ENCODE measurements at regions not wholly inside any gene's neighbourhood (a gene's known extent, or its start where the extent isn't known, plus 50 kb on each side); places are given as distances from the start of the nearest gene placed in this dataset.

DNA sequence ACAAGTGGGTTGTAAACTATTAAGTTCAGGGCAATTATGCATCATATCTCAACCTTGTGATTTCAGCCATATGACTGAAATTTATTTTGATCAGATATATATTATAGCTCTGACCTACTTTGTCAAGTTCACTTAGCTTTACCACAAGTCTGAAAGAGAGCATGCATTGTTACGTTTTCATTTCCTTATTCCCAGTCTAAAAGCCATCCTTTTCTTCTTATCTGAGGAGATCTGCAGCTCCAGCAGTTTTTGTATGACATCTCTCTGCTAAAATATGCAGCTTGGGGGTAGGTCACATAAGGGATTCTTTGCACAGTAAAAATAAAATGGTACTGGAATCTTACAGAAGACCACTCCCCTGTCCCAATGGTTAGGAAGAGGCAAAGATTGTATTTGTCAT lies 1682.8 kb upstream of the FLRT2 start:
- Histone ChIP-seq H3K27me3 (no peaks in the 10 kb centered on the region), H3K36me3 (no peaks in the 10 kb centered on the region), H3K4me3 (no peak overlapping the region), H3K27ac (no peak overlapping the region), H3K4me1 (no peaks in the 10 kb centered on the region), H3K9me3 (no peaks in the 10 kb centered on the region)
- 71% methylated on average over 1 of the region's 1 CpG for WGBS
- DNase-seq (ENCODE audit: low spot score in 2 of 2), result no peak
- TF ChIP-seq POLR2AphosphoS5 (IDR thresholded peaks at IDR 0.05) (no peak), EP300 (IDR thresholded peaks at IDR 0.05) (no peak), POLR2A (IDR thresholded peaks at IDR 0.05) (no peak)
- TF ChIP-seq, protein P1, sequence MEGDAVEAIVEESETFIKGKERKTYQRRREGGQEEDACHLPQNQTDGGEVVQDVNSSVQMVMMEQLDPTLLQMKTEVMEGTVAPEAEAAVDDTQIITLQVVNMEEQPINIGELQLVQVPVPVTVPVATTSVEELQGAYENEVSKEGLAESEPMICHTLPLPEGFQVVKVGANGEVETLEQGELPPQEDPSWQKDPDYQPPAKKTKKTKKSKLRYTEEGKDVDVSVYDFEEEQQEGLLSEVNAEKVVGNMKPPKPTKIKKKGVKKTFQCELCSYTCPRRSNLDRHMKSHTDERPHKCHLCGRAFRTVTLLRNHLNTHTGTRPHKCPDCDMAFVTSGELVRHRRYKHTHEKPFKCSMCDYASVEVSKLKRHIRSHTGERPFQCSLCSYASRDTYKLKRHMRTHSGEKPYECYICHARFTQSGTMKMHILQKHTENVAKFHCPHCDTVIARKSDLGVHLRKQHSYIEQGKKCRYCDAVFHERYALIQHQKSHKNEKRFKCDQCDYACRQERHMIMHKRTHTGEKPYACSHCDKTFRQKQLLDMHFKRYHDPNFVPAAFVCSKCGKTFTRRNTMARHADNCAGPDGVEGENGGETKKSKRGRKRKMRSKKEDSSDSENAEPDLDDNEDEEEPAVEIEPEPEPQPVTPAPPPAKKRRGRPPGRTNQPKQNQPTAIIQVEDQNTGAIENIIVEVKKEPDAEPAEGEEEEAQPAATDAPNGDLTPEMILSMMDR (IDR thresholded peaks at IDR 0.05), result no peak

DNA sequence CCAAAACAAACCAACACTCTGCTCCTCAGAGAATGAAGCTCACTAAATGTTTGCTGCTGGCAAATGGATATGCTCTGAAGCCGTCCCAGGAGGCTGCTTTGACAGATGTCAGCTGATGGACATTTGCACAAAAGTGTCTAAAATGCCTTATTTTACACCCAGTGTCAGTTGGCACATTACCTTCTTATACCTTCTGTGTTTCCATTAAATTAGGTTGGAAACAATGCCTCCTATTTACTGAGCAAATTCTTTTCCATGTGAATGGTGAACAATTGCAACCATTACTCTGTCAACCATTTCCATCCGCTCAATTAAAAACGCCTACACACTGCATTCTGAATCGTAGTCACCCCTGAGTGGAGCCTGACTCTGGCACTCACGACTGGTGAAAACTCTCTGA lies 1679.9 kb upstream of the FLRT2 start:
- H3K9me3 ChIP-seq, result no peaks in the 10 kb centered on the region
- no peak for DNase-seq (ENCODE audit: low spot score in 2 of 2)

DNA sequence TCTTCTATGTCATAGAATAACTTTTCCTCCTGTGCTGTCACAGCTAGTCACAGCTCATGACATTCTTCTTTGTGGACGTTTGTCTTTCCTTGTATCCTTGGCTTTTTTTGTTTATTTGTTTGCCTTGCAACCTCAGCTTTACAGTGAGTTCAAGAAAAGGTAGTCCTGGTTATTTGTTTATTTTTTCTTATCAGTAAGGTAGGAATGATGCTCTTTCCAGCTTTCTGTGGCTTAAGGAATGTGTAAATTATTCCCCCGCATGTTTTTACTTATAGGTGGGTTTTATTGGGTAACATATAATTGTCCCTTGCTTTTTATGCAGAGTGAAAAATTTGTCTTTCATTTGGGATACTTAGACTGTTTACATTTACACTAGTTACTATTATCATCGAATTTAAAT lies 1673.6 kb upstream of the FLRT2 start:
- no peak for TF ChIP-seq POLR2A (IDR thresholded peaks at IDR 0.05)
- TF ChIP-seq, protein P1 (IDR thresholded peaks at IDR 0.05), result no peak
- WGBS, result 86% methylated on average over 3 of the region's 3 CpGs
- no peaks in the 10 kb centered on the region for H3K9me3 ChIP-seq
- H3K4me1 ChIP-seq, result no peaks in the 10 kb centered on the region
- H3K27ac ChIP-seq, result no peak overlapping the region
- no peak for DNase-seq (ENCODE audit: low spot score in 2 of 2)
- H3K27me3 ChIP-seq, result no peaks in the 10 kb centered on the region
- H3K4me3 ChIP-seq, result no peak overlapping the region
- no peaks in the 10 kb centered on the region for H3K36me3 ChIP-seq

More for the DNA sequence above, 1679.9 kb upstream of the FLRT2 start:
- no peak overlapping the region for H3K4me3 ChIP-seq
- 85% methylated on average over 5 of the region's 5 CpGs for WGBS
- no peaks in the 10 kb centered on the region for H3K27me3 ChIP-seq
- H3K36me3 ChIP-seq, result no peaks in the 10 kb centered on the region
- no peak overlapping the region for H3K27ac ChIP-seq
- no peaks in the 10 kb centered on the region for H3K4me1 ChIP-seq
- TF ChIP-seq POLR2A (IDR thresholded peaks at IDR 0.05) (no peak), POLR2AphosphoS5 (IDR thresholded peaks at IDR 0.05) (no peak), EP300 (IDR thresholded peaks at IDR 0.05) (no peak)
- TF ChIP-seq, protein P1 (IDR thresholded peaks at IDR 0.05), result no peak

DNA sequence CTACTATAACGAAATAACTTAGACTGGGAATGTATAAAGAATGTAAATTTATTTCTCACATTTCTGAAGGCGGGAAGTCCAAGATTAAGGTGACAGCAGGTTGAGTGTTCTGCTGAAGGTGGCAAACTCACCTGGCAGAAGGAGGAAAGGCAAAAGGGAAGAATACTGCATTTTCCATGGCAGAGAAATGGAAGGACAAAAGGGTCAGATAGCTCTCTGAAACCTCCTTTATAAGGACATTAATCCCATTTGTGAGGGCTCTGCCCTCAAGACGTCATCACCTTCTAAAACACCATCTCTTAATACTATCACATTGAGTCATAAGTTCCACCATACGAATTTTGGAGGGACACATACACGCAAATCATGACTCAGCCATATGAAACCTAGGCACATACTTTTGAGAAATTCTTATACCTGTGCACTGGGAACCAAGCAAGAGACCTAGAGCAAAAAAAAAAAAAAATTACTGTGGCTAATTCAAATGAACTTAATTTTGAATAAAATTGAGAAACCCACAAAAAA lies 1669.3 kb upstream of the FLRT2 start:
- Histone ChIP-seq H3K27me3 (no peaks in the 10 kb centered on the region), H3K4me3 (no peak overlapping the region), H3K27ac (no peak overlapping the region), H3K36me3 (no peaks in the 10 kb centered on the region), H3K9me3 (no peaks in the 10 kb centered on the region), H3K4me1 (no peaks in the 10 kb centered on the region)
- TF ChIP-seq POLR2A (IDR thresholded peaks at IDR 0.05), result no peak
- no peak for TF ChIP-seq POLR2AphosphoS5 (IDR thresholded peaks at IDR 0.05)
- TF ChIP-seq, protein P1 (IDR thresholded peaks at IDR 0.05), result no peak
- no peak for TF ChIP-seq EP300 (IDR thresholded peaks at IDR 0.05)
- WGBS, result 78% methylated on average over 5 of the region's 5 CpGs
- DNase-seq (ENCODE audit: low spot score in 2 of 2), result no peak

DNA sequence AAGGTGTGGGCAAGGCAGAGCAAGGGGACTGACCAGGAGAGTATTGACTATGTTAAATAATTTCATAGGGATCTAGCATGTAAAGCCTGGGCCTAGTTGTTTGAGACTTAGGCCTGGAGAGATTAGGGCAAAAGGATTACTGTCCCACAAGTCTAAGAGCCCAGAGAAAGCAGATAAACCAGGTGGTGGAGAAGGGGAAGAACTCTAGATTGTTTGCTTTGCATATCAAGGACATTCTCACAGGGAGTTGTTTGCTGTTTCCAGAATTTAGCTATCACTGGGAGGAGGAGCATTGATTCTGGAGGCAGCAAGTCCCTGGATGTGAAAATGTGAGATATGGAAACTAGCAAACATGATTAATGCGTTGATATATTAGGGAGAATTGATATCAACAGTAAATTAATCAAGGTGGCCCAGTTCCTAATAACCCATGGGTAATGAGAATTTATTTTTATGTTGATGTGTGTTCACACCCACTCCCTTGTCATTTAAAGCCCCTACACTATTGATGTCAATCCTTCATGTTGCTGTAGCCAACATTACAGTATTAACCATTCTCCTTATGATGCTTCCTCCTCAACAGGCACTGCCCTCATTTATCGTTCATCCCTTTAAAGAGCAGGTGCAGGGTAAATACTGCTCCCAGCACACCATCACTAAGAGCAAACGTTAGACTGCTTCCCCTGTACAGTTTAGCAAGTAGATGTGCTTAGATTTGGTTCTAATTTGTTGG lies 1666.7 kb upstream of the FLRT2 start:
- no peaks in the 10 kb centered on the region for H3K4me1 ChIP-seq
- H3K36me3 ChIP-seq, result no peaks in the 10 kb centered on the region
- no peaks in the 10 kb centered on the region for H3K9me3 ChIP-seq
- TF ChIP-seq, protein P1 (IDR thresholded peaks at IDR 0.05), result no peak
- TF ChIP-seq POLR2A (IDR thresholded peaks at IDR 0.05) (no peak), EP300 (IDR thresholded peaks at IDR 0.05) (no peak)
- DNase-seq (ENCODE audit: low spot score in 2 of 2), result no peak
- no peak overlapping the region for H3K27ac ChIP-seq
- H3K4me3 ChIP-seq, result no peak overlapping the region
- WGBS, result 83% methylated on average over 3 of the region's 3 CpGs
- no peaks in the 10 kb centered on the region for H3K27me3 ChIP-seq
